Mesenchymal stem cell (in vitro differentiated cells and primary cell): ENCODE measurements at regions not wholly inside any gene's neighbourhood (a gene's known extent, or its start where the extent isn't known, plus 50 kb on each side); places are given as distances from the start of the nearest gene placed in this dataset.

Experiments used
- DNase-seq: peaks from one replicate; pipeline ENCODE4 v3.0.0-alpha.2; 2013
- H2AFZ ChIP-seq: one replicate; pipeline ENCODE4 v1.6.1; 2013; ENCODE audit warnings: low read depth, mild to moderate bottlenecking, control low read depth, inconsistent platforms, low read length, moderate library complexity
- H2AK5ac ChIP-seq: 2 replicates; pipeline ENCODE4 v1.6.1; 2013; ENCODE audit warnings: low read length, moderate library complexity, mild to moderate bottlenecking, inconsistent platforms; ENCODE audit not compliant: severe bottlenecking
- H2BK120ac ChIP-seq: one replicate; pipeline ENCODE4 v1.6.1; 2013; ENCODE audit warnings: low read depth, mild to moderate bottlenecking, inconsistent platforms, low read length, moderate library complexity
- H2BK12ac ChIP-seq, 2 experiments: one replicate each; pipeline ENCODE4 v1.6.1; 2013; ENCODE audit warnings: inconsistent platforms in 2 of 2, low read length in 2 of 2, mild to moderate bottlenecking in 2 of 2, moderate library complexity in 2 of 2, control low read depth in 1 of 2
- H2BK15ac ChIP-seq: one replicate; pipeline ENCODE4 v1.6.1; 2013; ENCODE audit warnings: mild to moderate bottlenecking, low read depth, inconsistent platforms; ENCODE audit not compliant: poor library complexity, severe bottlenecking
- H2BK5ac ChIP-seq: 2 replicates; pipeline ENCODE4 v1.6.1; 2013; ENCODE audit warnings: low read depth, mild to moderate bottlenecking, low read length, control low read depth, inconsistent platforms; ENCODE audit not compliant: poor library complexity, severe bottlenecking
- H3K14ac ChIP-seq, 2 experiments: one replicate each; pipeline ENCODE4 v1.6.1; 2013; ENCODE audit warnings: inconsistent platforms in 2 of 2, low read length in 2 of 2, control low read depth in 1 of 2, mild to moderate bottlenecking in 1 of 2, moderate library complexity in 1 of 2
- H3K18ac ChIP-seq, 2 experiments: one replicate each; pipeline ENCODE4 v1.6.1; 2013; ENCODE audit warnings: inconsistent platforms in 2 of 2, low read length in 2 of 2, control low read depth in 1 of 2, low read depth in 1 of 2, mild to moderate bottlenecking in 1 of 2
- H3K23ac ChIP-seq, 2 experiments: one replicate each; pipeline ENCODE4 v1.6.1; 2013; ENCODE audit warnings: inconsistent platforms in 2 of 2, low read length in 2 of 2, mild to moderate bottlenecking in 2 of 2, moderate library complexity in 2 of 2, control low read depth in 1 of 2
- H3K27ac ChIP-seq: 2 replicates; pipeline ENCODE4 v1.5.1; 2013; ENCODE audit warnings: mild to moderate bottlenecking, moderate library complexity, low read length, control low read depth, inconsistent platforms; ENCODE audit not compliant: poor library complexity, severe bottlenecking
- H3K27me3 ChIP-seq, 2 experiments: 2 replicates each; pipeline versions ENCODE4 v1.6.1 to v1.7.0; 2013; ENCODE audit warnings: low read length in 2 of 2, mild to moderate bottlenecking in 2 of 2, moderate library complexity in 2 of 2, control low read depth in 1 of 2, inconsistent platforms in 1 of 2; ENCODE audit not compliant: control insufficient read depth in 1 of 2, insufficient read depth in 1 of 2
- H3K36me3 ChIP-seq, 2 experiments: 2 replicates each; pipeline versions ENCODE4 v1.6.1 to v1.7.0; 2013; ENCODE audit warnings: low read length in 2 of 2, control low read depth in 1 of 2, inconsistent platforms in 1 of 2, low read depth in 1 of 2, mild to moderate bottlenecking in 1 of 2; ENCODE audit not compliant: insufficient read depth in 2 of 2, control insufficient read depth in 1 of 2
- H3K4ac ChIP-seq, 2 experiments: one replicate each; pipeline ENCODE4 v1.6.1; 2013; ENCODE audit warnings: inconsistent platforms in 2 of 2, low read length in 2 of 2, mild to moderate bottlenecking in 2 of 2, moderate library complexity in 2 of 2, control low read depth in 1 of 2, low read depth in 1 of 2
- H3K4me1 ChIP-seq: 2 replicates; pipeline ENCODE4 v1.6.1; 2013; ENCODE audit warnings: low read depth, low read length, control low read depth; ENCODE audit not compliant: control insufficient read depth, insufficient read depth
- H3K4me2 ChIP-seq: 2 replicates; pipeline ENCODE4 v1.6.1; 2013; ENCODE audit warnings: low read length, mild to moderate bottlenecking, inconsistent platforms; ENCODE audit not compliant: poor library complexity, severe bottlenecking
- H3K4me3 ChIP-seq, 2 experiments: 2 replicates each; pipeline versions ENCODE4 v1.5.1 to v1.7.0; 2013; ENCODE audit warnings: low read length in 2 of 2, mild to moderate bottlenecking in 2 of 2, control low read depth in 1 of 2, low read depth in 1 of 2; ENCODE audit not compliant: insufficient read depth in 1 of 2
- H3K79me1 ChIP-seq: replicated peaks from 2 replicates; pipeline ENCODE4 v1.6.1; 2013; ENCODE audit warnings: mild to moderate bottlenecking, control low read depth, low read length, inconsistent platforms; ENCODE audit not compliant: poor library complexity, severe bottlenecking
- H3K9ac ChIP-seq: 2 replicates; pipeline ENCODE4 v1.7.0; 2013; ENCODE audit warnings: mild to moderate bottlenecking, low read length, moderate library complexity
- H3K9me3 ChIP-seq: 2 replicates; pipeline ENCODE4 v1.7.0; 2013; ENCODE audit warnings: mild to moderate bottlenecking, low read length; ENCODE audit not compliant: control insufficient read depth
- H4K8ac ChIP-seq: one replicate; pipeline ENCODE4 v1.6.1; 2013; ENCODE audit warnings: inconsistent platforms, mild to moderate bottlenecking, low read length, moderate library complexity
- H4K91ac ChIP-seq: one replicate; pipeline ENCODE4 v1.6.1; 2013; ENCODE audit warnings: mild to moderate bottlenecking, low read length, inconsistent platforms
- WGBS: methylation state at CpG from one replicate; pipeline ENCODE4 v1.1.7; 2013; ENCODE audit warnings: mixed read lengths; 5-methylcytosine and 5-hydroxymethylcytosine counted together

DNA sequence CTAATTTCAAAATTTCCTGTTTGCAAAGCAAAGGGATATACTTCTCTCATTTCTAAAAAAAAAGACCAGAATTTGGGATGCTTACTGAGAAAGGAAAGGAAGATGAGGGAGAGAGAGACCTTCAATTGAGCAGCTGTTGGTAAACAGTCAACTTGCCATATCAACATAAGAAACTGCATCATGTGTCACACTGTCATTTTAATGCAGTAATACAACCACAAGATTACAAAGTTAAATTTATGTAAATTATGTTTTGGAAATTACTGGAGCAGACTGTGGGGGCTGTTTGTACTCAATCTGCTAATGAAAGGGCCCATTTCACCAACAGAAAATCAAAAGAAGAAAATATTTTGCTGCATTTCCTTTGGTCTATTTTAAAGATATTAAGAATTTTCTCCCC lies 370.4 kb upstream of the TMPO start:
- no peak overlapping the region for H4K91ac ChIP-seq
- no peak overlapping the region for H3K4me3 ChIP-seq
- no peak overlapping the region for H2BK5ac ChIP-seq
- no peak overlapping the region for H3K18ac ChIP-seq
- H2BK12ac ChIP-seq = no peak overlapping the region
- no peak overlapping the region for H2AFZ ChIP-seq
- H2BK120ac ChIP-seq = no peak overlapping the region
- H3K14ac ChIP-seq = no peak overlapping the region
- H3K23ac ChIP-seq = no peak overlapping the region
- no peak overlapping the region for H2BK15ac ChIP-seq
- H3K27ac ChIP-seq = no peak overlapping the region
- DNase-seq = no peak
- no peaks in the 10 kb centered on the region for H3K4me1 ChIP-seq
- no peak overlapping the region for H4K8ac ChIP-seq
- H3K79me1 ChIP-seq = no peaks in the 10 kb centered on the region
- H3K36me3 ChIP-seq = no peaks in the 10 kb centered on the region
- no peak overlapping the region for H3K4ac ChIP-seq
- no peak overlapping the region for H3K4me2 ChIP-seq
- H3K27me3 ChIP-seq = no peaks in the 10 kb centered on the region
- no peak overlapping the region for H3K9ac ChIP-seq
- no peaks in the 10 kb centered on the region for H3K9me3 ChIP-seq
- H2AK5ac ChIP-seq = no peak overlapping the region

GRCh38 chr12:98146043-98146442 lies 369.3 kb upstream of the TMPO start:
- Histone ChIP-seq H3K36me3 (no peaks in the 10 kb centered on the region), H2BK120ac (no peak overlapping the region)
- WGBS = 87% methylated on average over 2 of the region's 2 CpGs

GRCh38 chr12:98146487-98146886 lies 368.9 kb upstream of the TMPO start:
- H3K23ac ChIP-seq = no peak overlapping the region
- H3K36me3 ChIP-seq = no peaks in the 10 kb centered on the region
- H2BK5ac ChIP-seq = no peak overlapping the region
- H3K9me3 ChIP-seq = no peaks in the 10 kb centered on the region
- no peak overlapping the region for H2AFZ ChIP-seq
- H3K4ac ChIP-seq = no peak overlapping the region
- H3K4me2 ChIP-seq = no peak overlapping the region
- H3K4me3 ChIP-seq = no peak overlapping the region
- no peak overlapping the region for H4K8ac ChIP-seq
- H3K27me3 ChIP-seq = no peaks in the 10 kb centered on the region
- H3K27ac ChIP-seq = no peak overlapping the region
- H3K14ac ChIP-seq = no peak overlapping the region
- no peak for DNase-seq
- H2BK15ac ChIP-seq = no peak overlapping the region
- H2BK12ac ChIP-seq = no peak overlapping the region
- no peak overlapping the region for H2AK5ac ChIP-seq
- H3K9ac ChIP-seq = no peak overlapping the region
- WGBS = 82% methylated on average over 3 of the region's 4 CpGs
- no peak overlapping the region for H3K18ac ChIP-seq
- no peaks in the 10 kb centered on the region for H3K79me1 ChIP-seq
- H4K91ac ChIP-seq = no peak overlapping the region
- H2BK120ac ChIP-seq = no peak overlapping the region
- no peaks in the 10 kb centered on the region for H3K4me1 ChIP-seq

More at GRCh38 chr12:98146043-98146442, 369.3 kb upstream of the TMPO start:
- H3K23ac ChIP-seq = no peak overlapping the region
- no peak overlapping the region for H2BK12ac ChIP-seq
- H3K9ac ChIP-seq = no peak overlapping the region
- H3K4me2 ChIP-seq = no peak overlapping the region
- H3K4me3 ChIP-seq = no peak overlapping the region
- H3K27me3 ChIP-seq = no peaks in the 10 kb centered on the region
- no peak overlapping the region for H2AFZ ChIP-seq
- no peak overlapping the region for H2BK15ac ChIP-seq
- no peaks in the 10 kb centered on the region for H3K79me1 ChIP-seq
- no peak overlapping the region for H3K14ac ChIP-seq
- H4K8ac ChIP-seq = no peak overlapping the region
- H2AK5ac ChIP-seq = no peak overlapping the region
- no peak overlapping the region for H3K4ac ChIP-seq
- H2BK5ac ChIP-seq = no peak overlapping the region
- no peak overlapping the region for H3K27ac ChIP-seq
- no peak for DNase-seq
- H3K18ac ChIP-seq = no peak overlapping the region
- H3K9me3 ChIP-seq = no peaks in the 10 kb centered on the region
- no peaks in the 10 kb centered on the region for H3K4me1 ChIP-seq
- H4K91ac ChIP-seq = no peak overlapping the region

- no peak overlapping the region for H3K4ac ChIP-seq
Observed at GRCh38 chr12:98149270-98149669, 366.1 kb upstream of the TMPO start.

More at GRCh38 chr12:98149270-98149669, 366.1 kb upstream of the TMPO start:
- Histone ChIP-seq H2AFZ (no peak overlapping the region), H2BK5ac (no peak overlapping the region), H2AK5ac (no peak overlapping the region), H2BK12ac (no peak overlapping the region), H4K91ac (no peak overlapping the region), H2BK15ac (no peak overlapping the region), H3K9me3 (no peaks in the 10 kb centered on the region), H3K27me3 (no peaks in the 10 kb centered on the region), H3K4me2 (no peak overlapping the region), H3K4me1 (no peaks in the 10 kb centered on the region), H3K14ac (no peak overlapping the region), H3K9ac (no peak overlapping the region), H3K79me1 (no peaks in the 10 kb centered on the region), H4K8ac (no peak overlapping the region), H3K4me3 (no peak overlapping the region), H3K36me3 (no peaks in the 10 kb centered on the region), H3K18ac (no peak overlapping the region), H3K23ac (no peak overlapping the region), H2BK120ac (no peak overlapping the region), H3K27ac (no peak overlapping the region)
- no peak for DNase-seq
